GM08714 (cell line): ENCODE measurements at regions not wholly inside any gene's neighbourhood (a gene's known extent, or its start where the extent isn't known, plus 50 kb on each side); places are given as distances from the start of the nearest gene placed in this dataset.
"Not testable (repeated sequence)": the region's sequence is repeated elsewhere in the genome, so short reads cannot be mapped to it uniquely, and the experiment has no call there.

Experiments
- H3K4me3 ChIP-seq: fragments of 200-500 bp; sonication (Bioruptor generic); 2 replicates; pipeline ENCODE4 v1.5.1; 2014; ENCODE audit warnings: mild to moderate bottlenecking, low read length, inconsistent platforms
- ZNF274 ChIP-seq: IDR thresholded peaks from 2 replicates; pipeline ENCODE4 v1.6.1; 2012; ENCODE audit warnings: mild to moderate bottlenecking, low read depth, low read length

- no peak overlapping the region for H3K4me3 ChIP-seq
- TF ChIP-seq ZNF274, result no peak
Observed at GRCh38 chr14:83282706-83283105, 1749.1 kb upstream of the SEL1L start.

- no peak for TF ChIP-seq ZNF274
- H3K4me3 ChIP-seq, result no peak overlapping the region
Observed at GRCh38 chr14:83287300-83287699, 1753.6 kb upstream of the SEL1L start.

GRCh38 chr14:83289390-83289789 lies 1755.7 kb upstream of the SEL1L start:
- H3K4me3 ChIP-seq, result no peak overlapping the region
- TF ChIP-seq ZNF274, result no peak

- no peak overlapping the region for H3K4me3 ChIP-seq
- no peak for TF ChIP-seq ZNF274
Observed at GRCh38 chr14:83289896-83290295, 1756.2 kb upstream of the SEL1L start.

- no peak overlapping the region for H3K4me3 ChIP-seq
- TF ChIP-seq ZNF274, result no peak
Observed at GRCh38 chr14:83290447-83290846, 1756.8 kb upstream of the SEL1L start.

GRCh38 chr14:83291714-83292113 lies 1758.1 kb upstream of the SEL1L start:
- no peak for TF ChIP-seq ZNF274
- no peak overlapping the region for H3K4me3 ChIP-seq

GRCh38 chr14:83294941-83295340 lies 1761.3 kb upstream of the SEL1L start:
- no peak overlapping the region for H3K4me3 ChIP-seq
- TF ChIP-seq ZNF274, result no peak

- TF ChIP-seq ZNF274, result no peak
- no peak overlapping the region for H3K4me3 ChIP-seq
Observed at GRCh38 chr14:83297361-83297760, 1763.7 kb upstream of the SEL1L start.

- H3K4me3 ChIP-seq, result not testable (repeated sequence)
Observed at GRCh38 chr14:83298016-83298415, 1764.4 kb upstream of the SEL1L start.

GRCh38 chr14:83300476-83301064 lies 1766.9 kb upstream of the SEL1L start:
- TF ChIP-seq ZNF274, result no peak
- H3K4me3 ChIP-seq, result no peak overlapping the region

- no peak for TF ChIP-seq ZNF274
- no peak overlapping the region for H3K4me3 ChIP-seq
Observed at GRCh38 chr14:83301791-83302190, 1768.1 kb upstream of the SEL1L start.

GRCh38 chr14:83309211-83309610 lies 1775.6 kb upstream of the SEL1L start:
- TF ChIP-seq ZNF274, result no peak
- H3K4me3 ChIP-seq, result no peak overlapping the region

GRCh38 chr14:83309833-83310232 lies 1776.2 kb upstream of the SEL1L start:
- no peak for TF ChIP-seq ZNF274
- no peak overlapping the region for H3K4me3 ChIP-seq

- no peak for TF ChIP-seq ZNF274
- H3K4me3 ChIP-seq, result no peak overlapping the region
Observed at GRCh38 chr14:83312511-83312910, 1778.9 kb upstream of the SEL1L start.

- H3K4me3 ChIP-seq, result no peak overlapping the region
- no peak for TF ChIP-seq ZNF274
Observed at GRCh38 chr14:83314764-83315163, 1781.1 kb upstream of the SEL1L start.

GRCh38 chr14:83316356-83316755 lies 1782.7 kb upstream of the SEL1L start:
- H3K4me3 ChIP-seq, result no peak overlapping the region
- no peak for TF ChIP-seq ZNF274
